ENCODE measurements at regions not wholly inside any gene's neighbourhood (a gene's known extent, or its start where the extent isn't known, plus 50 kb on each side); places are given as distances from the start of the nearest gene placed in this dataset.
"Not testable (repeated sequence)": the region's sequence is repeated elsewhere in the genome, so short reads cannot be mapped to it uniquely, and the experiment has no call there.

- TF ChIP-seq CTCF (conservative IDR thresholded peaks at IDR 0.05) (no peak), ZFX (IDR thresholded peaks at IDR 0.05) (no peak)
Measured at GRCh38 chr5:120934031-120934430, 469.9 kb downstream of the PRR16 start.

GRCh38 chr5:120936652-120937051 lies 472.6 kb downstream of the PRR16 start:
- TF ChIP-seq ZFX (IDR thresholded peaks at IDR 0.05): no peak
- no peak for TF ChIP-seq CTCF (conservative IDR thresholded peaks at IDR 0.05)

More at GRCh38 chr5:120934031-120934430, 469.9 kb downstream of the PRR16 start:
- no peak overlapping the region for H3K27ac ChIP-seq

GRCh38 chr5:120938604-120939003 lies 474.5 kb downstream of the PRR16 start:
- TF ChIP-seq CTCF (conservative IDR thresholded peaks at IDR 0.05): no peak
- no peak for TF ChIP-seq ZFX (IDR thresholded peaks at IDR 0.05)
- no peak overlapping the region for H3K27ac ChIP-seq

More at GRCh38 chr5:120936652-120937051, 472.6 kb downstream of the PRR16 start:
- no peak overlapping the region for H3K27ac ChIP-seq

- H3K27ac ChIP-seq: no peak overlapping the region
- TF ChIP-seq ZFX (IDR thresholded peaks at IDR 0.05) (no peak), CTCF (conservative IDR thresholded peaks at IDR 0.05) (no peak)
Measured at GRCh38 chr5:120942596-120943350, 478.7 kb downstream of the PRR16 start.

- H3K27ac ChIP-seq: not testable (repeated sequence)
Measured at GRCh38 chr5:120949596-120949995, 485.5 kb downstream of the PRR16 start.

GRCh38 chr5:120953445-120953844 lies 489.3 kb downstream of the PRR16 start:
- H3K27ac ChIP-seq: not testable (repeated sequence)

- no peak overlapping the region for H3K27ac ChIP-seq
- TF ChIP-seq ZFX (IDR thresholded peaks at IDR 0.05): no peak
- no peak for TF ChIP-seq CTCF (conservative IDR thresholded peaks at IDR 0.05)
Measured at GRCh38 chr5:120954255-120954654, 490.2 kb downstream of the PRR16 start.

GRCh38 chr5:120955795-120956194 lies 491.7 kb downstream of the PRR16 start:
- TF ChIP-seq CTCF (conservative IDR thresholded peaks at IDR 0.05): no peak
- TF ChIP-seq ZFX (IDR thresholded peaks at IDR 0.05): no peak
- H3K27ac ChIP-seq: no peak overlapping the region

Data from C4-2B (cell line).